Trophoblast cell (in vitro differentiated cells and primary cell): ENCODE measurements at regions not wholly inside any gene's neighbourhood (a gene's known extent, or its start where the extent isn't known, plus 50 kb on each side); places are given as distances from the start of the nearest gene placed in this dataset.
A peak's percentile ranks its signal among the peaks of the same experiment; 100 is the strongest.

ENCODE experiments used
- DNase-seq, 2 donors: peaks; one replicate each; pipeline ENCODE4 v3.0.0-alpha.2; 2016
- H2AFZ ChIP-seq: 2 replicates; pipeline ENCODE4 v1.6.1; 2013; ENCODE audit warnings: low read length, moderate library complexity, mild to moderate bottlenecking; ENCODE audit not compliant: insufficient read depth, poor library complexity
- H2AK5ac ChIP-seq: 2 replicates; pipeline ENCODE4 v1.6.1; 2013; ENCODE audit warnings: mild to moderate bottlenecking, low read length
- H2BK120ac ChIP-seq: 2 replicates; pipeline ENCODE4 v1.6.1; 2013; ENCODE audit warnings: low read length, mild to moderate bottlenecking, moderate library complexity; ENCODE audit not compliant: insufficient read depth, poor library complexity
- H2BK12ac ChIP-seq: 2 replicates; pipeline ENCODE4 v1.6.1; 2013; ENCODE audit warnings: mild to moderate bottlenecking, low read length, moderate library complexity
- H2BK5ac ChIP-seq: 2 replicates; pipeline ENCODE4 v1.6.1; 2013; ENCODE audit warnings: low read length, low read depth, moderate library complexity, mild to moderate bottlenecking; ENCODE audit not compliant: poor library complexity
- H3K14ac ChIP-seq: 2 replicates; pipeline ENCODE4 v1.6.1; 2013; ENCODE audit warnings: mild to moderate bottlenecking, low read length
- H3K18ac ChIP-seq: 2 replicates; pipeline ENCODE4 v1.6.1; 2013; ENCODE audit warnings: mild to moderate bottlenecking, low read length
- H3K23ac ChIP-seq: 2 replicates; pipeline ENCODE4 v1.6.1; 2013; ENCODE audit warnings: low read length
- H3K27ac ChIP-seq: 2 replicates; pipeline ENCODE4 v1.5.1; 2013; ENCODE audit warnings: low read depth, mild to moderate bottlenecking, inconsistent platforms, low read length, moderate library complexity
- H3K27me3 ChIP-seq: 2 replicates; pipeline ENCODE4 v1.6.1; 2013; ENCODE audit warnings: inconsistent platforms, mild to moderate bottlenecking, low read length, moderate library complexity; ENCODE audit not compliant: insufficient read depth
- H3K36me3 ChIP-seq, 2 experiments: 1 replicate in 1 of 2; 2 replicates in 1 of 2; pipeline ENCODE4 v1.6.1; 2013; ENCODE audit warnings: low read length in 2 of 2, mild to moderate bottlenecking in 2 of 2, moderate library complexity in 1 of 2; ENCODE audit not compliant: insufficient read depth in 2 of 2, control insufficient read depth in 1 of 2
- H3K4ac ChIP-seq: 2 replicates; pipeline ENCODE4 v1.6.1; 2013; ENCODE audit warnings: low read depth, mild to moderate bottlenecking, low read length, moderate library complexity
- H3K4me1 ChIP-seq, 2 experiments: 1 replicate in 1 of 2; 2 replicates in 1 of 2; pipeline ENCODE4 v1.6.1; 2013; ENCODE audit warnings: low read length in 2 of 2, mild to moderate bottlenecking in 2 of 2, moderate library complexity in 1 of 2; ENCODE audit not compliant: insufficient read depth in 2 of 2, control insufficient read depth in 1 of 2
- H3K4me2 ChIP-seq: 2 replicates; pipeline ENCODE4 v1.6.1; 2013; ENCODE audit warnings: inconsistent platforms, mild to moderate bottlenecking, low read length, moderate library complexity
- H3K4me3 ChIP-seq: 2 replicates; pipeline ENCODE4 v1.5.1; 2013; ENCODE audit warnings: mild to moderate bottlenecking, low read depth, low read length, inconsistent platforms
- H3K79me1 ChIP-seq: one replicate; pipeline ENCODE4 v1.6.1; 2013; ENCODE audit warnings: low read length
- H3K79me2 ChIP-seq: 2 replicates; pipeline ENCODE4 v1.6.1; 2013; ENCODE audit warnings: low read length, mild to moderate bottlenecking; ENCODE audit not compliant: control insufficient read depth, insufficient read depth, poor library complexity
- H3K9ac ChIP-seq: 2 replicates; pipeline ENCODE4 v1.6.1; 2013; ENCODE audit warnings: mild to moderate bottlenecking, low read length
- H3K9me3 ChIP-seq: 2 replicates; pipeline ENCODE4 v1.6.1; 2013; ENCODE audit warnings: low read depth, mild to moderate bottlenecking, control low read depth, inconsistent platforms, low read length; ENCODE audit not compliant: insufficient read depth
- H4K12ac ChIP-seq: 2 replicates; pipeline ENCODE4 v1.6.1; 2013; ENCODE audit warnings: low read depth, mild to moderate bottlenecking, low read length, moderate library complexity
- H4K8ac ChIP-seq: 2 replicates; pipeline ENCODE4 v1.6.1; 2013; ENCODE audit warnings: low read depth, mild to moderate bottlenecking, low read length, moderate library complexity
- H4K91ac ChIP-seq: one replicate; pipeline ENCODE4 v1.6.1; 2013; ENCODE audit warnings: low read depth, mild to moderate bottlenecking, low read length, moderate library complexity
- WGBS: extraction: QIAGEN DNeasy Blood & Tissue Kit; methylation state at CpG from one replicate; pipeline ENCODE4 v1.1.7; 2013; ENCODE audit warnings: missing lambda C conversion rate; ENCODE audit not compliant: insufficient read length, insufficient coverage; ENCODE audit errors: extremely low coverage; 5-methylcytosine and 5-hydroxymethylcytosine counted together

GRCh38 chr5:7080501-7080900 lies 315.4 kb upstream of the ADCY2 start:
- no peaks in the 10 kb centered on the region for H3K79me2 ChIP-seq
- H3K18ac ChIP-seq = no peak overlapping the region
- no peak overlapping the region for H2AK5ac ChIP-seq
- no peaks in the 10 kb centered on the region for H3K4me1 ChIP-seq
- H4K91ac ChIP-seq = no peak overlapping the region
- no peak overlapping the region for H3K27ac ChIP-seq
- H4K8ac ChIP-seq = no peak overlapping the region
- no peak overlapping the region for H3K4ac ChIP-seq
- H3K14ac ChIP-seq = no peak overlapping the region
- H3K4me3 ChIP-seq = no peak overlapping the region
- no peak overlapping the region for H3K4me2 ChIP-seq
- H2BK5ac ChIP-seq = no peak overlapping the region
- no peaks in the 10 kb centered on the region for H3K27me3 ChIP-seq
- no peak overlapping the region for H2BK120ac ChIP-seq
- DNase-seq = no peak
- H3K23ac ChIP-seq = peak overlapping the region; percentile 90
- H2AFZ ChIP-seq = no peak overlapping the region
- WGBS = no CpG with 5 or more reads among the region's 7 CpGs
- no peaks in the 10 kb centered on the region for H3K36me3 ChIP-seq
- H3K79me1 ChIP-seq = no peaks in the 10 kb centered on the region
- H3K9ac ChIP-seq = no peak overlapping the region
- no peak overlapping the region for H2BK12ac ChIP-seq
- H4K12ac ChIP-seq = no peak overlapping the region
- no peaks in the 10 kb centered on the region for H3K9me3 ChIP-seq

- no peaks in the 10 kb centered on the region for H3K4me1 ChIP-seq
- no peak for DNase-seq
- no peak overlapping the region for H2AFZ ChIP-seq
- no peak overlapping the region for H2BK12ac ChIP-seq
- no peak overlapping the region for H3K4me3 ChIP-seq
- H2BK5ac ChIP-seq = no peak overlapping the region
- H3K18ac ChIP-seq = no peak overlapping the region
- H3K9me3 ChIP-seq = peaks cover 2% of the 10 kb centered on the region
- no peak overlapping the region for H3K23ac ChIP-seq
- H3K4me2 ChIP-seq = no peak overlapping the region
- no peak overlapping the region for H3K9ac ChIP-seq
- H3K79me2 ChIP-seq = no peaks in the 10 kb centered on the region
- no peak overlapping the region for H4K12ac ChIP-seq
- no peak overlapping the region for H4K8ac ChIP-seq
- no peaks in the 10 kb centered on the region for H3K27me3 ChIP-seq
- no peaks in the 10 kb centered on the region for H3K79me1 ChIP-seq
- H3K14ac ChIP-seq = no peak overlapping the region
- WGBS = no CpG with 5 or more reads among the region's 6 CpGs
- H3K27ac ChIP-seq = no peak overlapping the region
- no peak overlapping the region for H3K4ac ChIP-seq
- no peak overlapping the region for H2BK120ac ChIP-seq
- no peaks in the 10 kb centered on the region for H3K36me3 ChIP-seq
- no peak overlapping the region for H4K91ac ChIP-seq
- no peak overlapping the region for H2AK5ac ChIP-seq
These were observed 308.1 kb upstream of the ADCY2 start for GRCh38 chr5:7087719-7088297.

GRCh38 chr5:7088849-7089248 lies 307.1 kb upstream of the ADCY2 start:
- no peak overlapping the region for H3K4me3 ChIP-seq
- no peak overlapping the region for H2AK5ac ChIP-seq
- no peak overlapping the region for H2BK12ac ChIP-seq
- H2AFZ ChIP-seq = no peak overlapping the region
- no peak overlapping the region for H4K8ac ChIP-seq
- H3K9ac ChIP-seq = no peak overlapping the region
- no peak for DNase-seq
- no peak overlapping the region for H4K91ac ChIP-seq
- no peaks in the 10 kb centered on the region for H3K27me3 ChIP-seq
- H3K36me3 ChIP-seq = no peaks in the 10 kb centered on the region
- no peaks in the 10 kb centered on the region for H3K79me1 ChIP-seq
- H2BK5ac ChIP-seq = no peak overlapping the region
- H3K18ac ChIP-seq = no peak overlapping the region
- no peak overlapping the region for H2BK120ac ChIP-seq
- no CpG with 5 or more reads among the region's 3 CpGs for WGBS
- no peaks in the 10 kb centered on the region for H3K79me2 ChIP-seq
- no peaks in the 10 kb centered on the region for H3K4me1 ChIP-seq
- peaks cover 2% of the 10 kb centered on the region for H3K9me3 ChIP-seq
- H3K4me2 ChIP-seq = no peak overlapping the region
- no peak overlapping the region for H3K4ac ChIP-seq
- H4K12ac ChIP-seq = no peak overlapping the region
- H3K23ac ChIP-seq = no peak overlapping the region
- H3K14ac ChIP-seq = no peak overlapping the region
- H3K27ac ChIP-seq = no peak overlapping the region

GRCh38 chr5:7094626-7095025 lies 301.3 kb upstream of the ADCY2 start:
- WGBS = no CpG with 5 or more reads among the region's 3 CpGs
- no peaks in the 10 kb centered on the region for H3K4me1 ChIP-seq

More at GRCh38 chr5:7094626-7095025, 301.3 kb upstream of the ADCY2 start:
- H2BK5ac ChIP-seq = no peak overlapping the region
- H3K79me1 ChIP-seq = no peaks in the 10 kb centered on the region
- H3K27me3 ChIP-seq = no peaks in the 10 kb centered on the region
- no peak overlapping the region for H3K23ac ChIP-seq
- H3K4me2 ChIP-seq = no peak overlapping the region
- H2AFZ ChIP-seq = no peak overlapping the region
- no peak overlapping the region for H3K27ac ChIP-seq
- H3K14ac ChIP-seq = no peak overlapping the region
- DNase-seq = peak in 1 of 2 donors; percentile 55
- H3K36me3 ChIP-seq = no peaks in the 10 kb centered on the region
- H2AK5ac ChIP-seq = no peak overlapping the region
- no peak overlapping the region for H4K8ac ChIP-seq
- no peak overlapping the region for H3K18ac ChIP-seq
- no peak overlapping the region for H3K9ac ChIP-seq
- no peak overlapping the region for H3K4ac ChIP-seq
- H3K9me3 ChIP-seq = no peaks in the 10 kb centered on the region
- no peak overlapping the region for H4K91ac ChIP-seq
- no peak overlapping the region for H4K12ac ChIP-seq
- H2BK12ac ChIP-seq = no peak overlapping the region
- H3K79me2 ChIP-seq = no peaks in the 10 kb centered on the region
- H2BK120ac ChIP-seq = no peak overlapping the region
- no peak overlapping the region for H3K4me3 ChIP-seq
